Activated CD8-positive, alpha-beta T cell treated with anti-CD3 and anti-CD28 coated beads for 36 hours (primary cell): ENCODE measurements at regions not wholly inside any gene's neighbourhood (a gene's known extent, or its start where the extent isn't known, plus 50 kb on each side); places are given as distances from the start of the nearest gene placed in this dataset.

ENCODE experiments used
- ATAC-seq: fragments of 200-7000 bp; cut with Tn5 transposase; one replicate; pipeline ENCODE4 v1.10.0; 2021; ENCODE audit warnings: mild to moderate bottlenecking, moderate library complexity
- CTCF ChIA-PET: fragments of 350-600 bp; sonication (Branson Sonifier 250); formaldehyde crosslinking; loops from one replicate; lab custom pipeline; 2021; ENCODE audit warnings: antibody characterized with exemption; lab: Charles Lee
- POLR2A ChIA-PET: fragments of 350-600 bp; sonication (Branson Sonifier 250); formaldehyde crosslinking; loops from one replicate; lab custom pipeline; 2021; ENCODE audit warnings: antibody characterized with exemption; lab: Charles Lee
- DNase-seq: peaks from one replicate; pipeline ENCODE4 v3.0.0-alpha.2; 2020
- H3K27ac Mint-ChIP-seq: one replicate; pipeline ENCODE4 v1.8.0; 2021; ENCODE audit warnings: mild to moderate bottlenecking, mixed read lengths
- H3K27me3 Mint-ChIP-seq: one replicate; pipeline ENCODE4 v1.8.0; 2021; ENCODE audit warnings: mixed read lengths
- H3K36me3 Mint-ChIP-seq: one replicate; pipeline ENCODE4 v1.8.0; 2021; ENCODE audit warnings: low read depth, mixed read lengths
- H3K4me1 Mint-ChIP-seq: one replicate; pipeline ENCODE4 v1.8.0; 2021; ENCODE audit warnings: low read depth, mixed read lengths
- H3K4me3 Mint-ChIP-seq: one replicate; pipeline ENCODE4 v1.8.0; 2021; ENCODE audit warnings: mild to moderate bottlenecking, moderate library complexity, mixed read lengths
- H3K9me3 Mint-ChIP-seq: one replicate; pipeline ENCODE4 v1.8.0; 2021; ENCODE audit warnings: mixed read lengths
- CTCF ChIP-seq: fragments of 200-600 bp; IDR thresholded peaks from one replicate; pipeline ENCODE4 v1.8.0; 2022; ENCODE audit warnings: antibody characterized with exemption, mild to moderate bottlenecking
- intact Hi-C: fragments of 100-400 bp; cut with micrococcal nuclease; formaldehyde crosslinking; loops from one replicate; pipeline ENCODE4 v1.10.0; 2022

GRCh38 chr4:137278431-137278830 lies 253.9 kb downstream of the PCDH18 start:
- Mint-ChIP-seq H3K9me3 (peaks cover 8% of the 10 kb centered on the region), H3K27me3 (no peaks in the 10 kb centered on the region), H3K27ac (no peak overlapping the region), H3K4me3 (no peak overlapping the region), H3K4me1 (no peaks in the 10 kb centered on the region), H3K36me3 (no peaks in the 10 kb centered on the region)
- POLR2A ChIA-PET: no interaction called here
- no peak for DNase-seq
- no peak for TF ChIP-seq CTCF
- no peak for ATAC-seq
- intact Hi-C loops: no loop called here
- CTCF ChIA-PET: no interaction called here

GRCh38 chr4:137274404-137274803 lies 257.9 kb downstream of the PCDH18 start:
- Mint-ChIP-seq H3K36me3 (no peaks in the 10 kb centered on the region), H3K9me3 (peaks cover 5% of the 10 kb centered on the region), H3K4me3 (no peak overlapping the region), H3K27ac (no peak overlapping the region), H3K27me3 (no peaks in the 10 kb centered on the region), H3K4me1 (no peaks in the 10 kb centered on the region)
- ATAC-seq: no peak
- intact Hi-C loops: no loop called here
- no peak for DNase-seq
- TF ChIP-seq CTCF: no peak
- ChIA-PET POLR2A (no interaction called here), CTCF (no interaction called here)

GRCh38 chr4:137267024-137267423 lies 265.3 kb downstream of the PCDH18 start:
- intact Hi-C loops: no loop called here
- DNase-seq: no peak
- ChIA-PET POLR2A (no interaction called here), CTCF (no interaction called here)
- Mint-ChIP-seq H3K9me3 (peaks cover 1% of the 10 kb centered on the region), H3K27ac (no peak overlapping the region), H3K36me3 (no peaks in the 10 kb centered on the region), H3K4me3 (no peak overlapping the region), H3K4me1 (no peaks in the 10 kb centered on the region), H3K27me3 (no peaks in the 10 kb centered on the region)
- ATAC-seq: no peak
- TF ChIP-seq CTCF: no peak

- Mint-ChIP-seq H3K36me3 (no peaks in the 10 kb centered on the region), H3K4me1 (no peaks in the 10 kb centered on the region), H3K9me3 (peaks cover 1% of the 10 kb centered on the region), H3K27me3 (no peaks in the 10 kb centered on the region), H3K27ac (no peak overlapping the region), H3K4me3 (no peak overlapping the region)
- ChIA-PET POLR2A (no interaction called here), CTCF (no interaction called here)
- intact Hi-C loops: no loop called here
- no peak for TF ChIP-seq CTCF
- no peak for ATAC-seq
- DNase-seq: no peak
Measured at GRCh38 chr4:137266511-137266910, 265.8 kb downstream of the PCDH18 start.

- no peak for TF ChIP-seq CTCF
- ATAC-seq (no peak), DNase-seq (no peak)
- ChIA-PET POLR2A (no interaction called here), CTCF (no interaction called here)
- H3K27ac Mint-ChIP-seq: no peak overlapping the region
- no peak overlapping the region for H3K4me3 Mint-ChIP-seq
- no peaks in the 10 kb centered on the region for H3K36me3 Mint-ChIP-seq
- intact Hi-C loops: no loop called here
- no peaks in the 10 kb centered on the region for H3K27me3 Mint-ChIP-seq
- peaks cover 1% of the 10 kb centered on the region for H3K9me3 Mint-ChIP-seq
- no peaks in the 10 kb centered on the region for H3K4me1 Mint-ChIP-seq
Measured at GRCh38 chr4:137263206-137263605, 269.1 kb downstream of the PCDH18 start.
